OCI-LY7 (cell line): ENCODE measurements at regions not wholly inside any gene's neighbourhood (a gene's known extent, or its start where the extent isn't known, plus 50 kb on each side); places are given as distances from the start of the nearest gene placed in this dataset.

ENCODE experiments used
- BruUV-seq: library from RNA; stranded (reverse); fragments of 400-500 nt; replicated peaks from 2 replicates; lab custom pipeline; 2021; lab: Mats Ljungman, UMichigan
- CTCF ChIA-PET: fragments of 300-600 bp; sonication (Branson Sonifier 250); formaldehyde crosslinking; loops from one replicate; lab custom pipeline; 2022; ENCODE audit warnings: antibody characterized with exemption; ENCODE audit not compliant: unreplicated experiment; lab: Charles Lee
- POLR2A ChIA-PET: fragments of 300-600 bp; sonication (Branson Sonifier 250); formaldehyde crosslinking; loops from one replicate; lab custom pipeline; 2022; ENCODE audit warnings: antibody characterized with exemption; lab: Charles Lee
- DNase-seq: peaks from one replicate; pipeline ENCODE4 v3.0.0-alpha.2; 2015; ENCODE audit warnings: low spot score
- H2AFZ ChIP-seq: fragments of 200-600 bp; sonication (generic), shearing (Covaris generic); 2 replicates; pipeline ENCODE4 v1.6.1; 2014; ENCODE audit warnings: mild to moderate bottlenecking, antibody characterized with exemption, low read length, moderate library complexity
- H3K27ac ChIP-seq: fragments of 200-600 bp; sonication (generic); 2 replicates; pipeline ENCODE4 v1.5.1; 2014; ENCODE audit warnings: mixed run types, low read depth, mild to moderate bottlenecking, moderate library complexity, low read length, inconsistent platforms; ENCODE audit not compliant: poor library complexity, severe bottlenecking
- H3K36me3 ChIP-seq: fragments of 200-600 bp; sonication (generic); 2 replicates; pipeline ENCODE4 v1.6.1; 2014; ENCODE audit warnings: mild to moderate bottlenecking, antibody characterized with exemption, low read length, moderate library complexity, mixed read lengths; ENCODE audit not compliant: insufficient read depth
- H3K4me1 ChIP-seq: fragments of 200-600 bp; sonication (generic); 2 replicates; pipeline ENCODE4 v1.5.1; 2014; ENCODE audit warnings: mild to moderate bottlenecking, low read length; ENCODE audit not compliant: insufficient read depth, poor library complexity, severe bottlenecking
- H3K4me2 ChIP-seq: fragments of 200-600 bp; sonication (generic); 2 replicates; pipeline ENCODE4 v1.6.1; 2014; ENCODE audit warnings: mild to moderate bottlenecking, low read length
- H3K4me3 ChIP-seq: fragments of 200-600 bp; sonication (generic); 2 replicates; pipeline ENCODE4 v1.5.1; 2014; ENCODE audit warnings: mild to moderate bottlenecking, low read depth, low read length; ENCODE audit not compliant: poor library complexity, severe bottlenecking
- H3K79me2 ChIP-seq: fragments of 200-600 bp; sonication (generic); 2 replicates; pipeline ENCODE4 v1.6.1; 2016; ENCODE audit warnings: low read depth, mild to moderate bottlenecking, low read length, moderate library complexity, mixed read lengths; ENCODE audit not compliant: insufficient read depth
- H3K9me2 ChIP-seq: fragments of 200-600 bp; sonication (generic); 2 replicates; pipeline ENCODE4 v1.6.1; 2016; ENCODE audit warnings: mild to moderate bottlenecking, low read length, mixed read lengths; ENCODE audit not compliant: insufficient read depth
- H3K9me3 ChIP-seq: fragments of 200-600 bp; sonication (generic); 2 replicates; pipeline ENCODE4 v1.6.1; 2014; ENCODE audit warnings: mild to moderate bottlenecking, mixed run types, low read length, mixed read lengths
- H4K20me1 ChIP-seq: fragments of 200-600 bp; sonication (generic); 2 replicates; pipeline ENCODE4 v1.6.1; 2014; ENCODE audit warnings: mild to moderate bottlenecking, antibody characterized with exemption, low read length, moderate library complexity, mixed read lengths; ENCODE audit not compliant: insufficient read depth
- EZH2phosphoT487 ChIP-seq: fragments of 200-600 bp; sonication (generic); IDR thresholded peaks from 2 replicates; pipeline ENCODE4 v1.6.1; 2018; ENCODE audit warnings: low read depth, borderline replicate concordance, mild to moderate bottlenecking, mixed run types, antibody characterized with exemption, low read length, moderate library complexity, mixed read lengths
- intact Hi-C: fragments of 100-400 bp; cut with micrococcal nuclease; formaldehyde crosslinking; loops from one replicate; pipeline ENCODE4 v1.10.0; 2022; ENCODE audit not compliant: unreplicated experiment
- TF ChIP-seq, protein P1 (sequence below): fragments of 200-600 bp; sonication (generic); conservative IDR thresholded peaks from 2 replicates; pipeline ENCODE4 v1.5.1; 2014; ENCODE audit warnings: mild to moderate bottlenecking, antibody characterized with exemption, low read length, moderate library complexity, mixed read lengths

DNA sequence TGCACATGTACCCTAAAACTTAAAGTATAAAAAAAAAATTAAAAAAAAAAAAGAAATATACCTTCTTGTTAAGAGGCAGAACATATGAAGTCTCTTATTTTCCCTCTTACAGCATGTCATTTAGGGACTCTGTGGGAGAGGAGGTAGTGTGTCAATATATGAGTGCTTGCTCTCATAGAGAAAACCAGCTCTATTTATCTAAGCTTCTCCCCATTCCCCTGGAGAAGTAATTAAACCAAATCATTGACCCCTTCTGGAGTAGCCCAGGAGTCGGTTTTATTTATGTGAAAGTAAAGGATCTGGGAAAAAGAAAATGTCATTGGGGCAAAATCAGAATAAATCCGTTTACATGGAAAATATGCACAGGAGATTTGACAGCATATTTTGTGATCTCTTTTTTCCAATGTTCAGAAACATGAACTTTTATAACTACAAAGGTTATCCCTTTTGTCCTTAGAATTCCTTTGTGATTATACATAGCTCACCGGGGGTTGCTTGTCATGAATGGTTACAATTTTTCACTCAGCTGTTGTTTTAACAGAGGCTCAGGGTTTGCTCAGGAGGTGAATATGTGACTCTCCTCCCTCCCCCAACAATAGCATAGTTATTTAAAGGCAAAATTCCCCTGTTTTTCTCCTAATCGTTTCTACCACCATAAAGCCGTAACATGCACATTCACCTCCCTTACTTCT lies 114.5 kb upstream of the C1orf21 start:
- no peaks in the 10 kb centered on the region for H3K9me2 ChIP-seq
- H3K4me1 ChIP-seq = no peaks in the 10 kb centered on the region
- intact Hi-C loops = no loop called here
- no peak for DNase-seq
- no peak overlapping the region for H3K4me2 ChIP-seq
- CTCF ChIA-PET = interaction anchor here (0.5 kb wide), 1 partner anchor 27 kb away, joined by 3 read pairs; no protein-coding TSS in a partner anchor
- no peak overlapping the region for H2AFZ ChIP-seq
- TF ChIP-seq, protein P1, sequence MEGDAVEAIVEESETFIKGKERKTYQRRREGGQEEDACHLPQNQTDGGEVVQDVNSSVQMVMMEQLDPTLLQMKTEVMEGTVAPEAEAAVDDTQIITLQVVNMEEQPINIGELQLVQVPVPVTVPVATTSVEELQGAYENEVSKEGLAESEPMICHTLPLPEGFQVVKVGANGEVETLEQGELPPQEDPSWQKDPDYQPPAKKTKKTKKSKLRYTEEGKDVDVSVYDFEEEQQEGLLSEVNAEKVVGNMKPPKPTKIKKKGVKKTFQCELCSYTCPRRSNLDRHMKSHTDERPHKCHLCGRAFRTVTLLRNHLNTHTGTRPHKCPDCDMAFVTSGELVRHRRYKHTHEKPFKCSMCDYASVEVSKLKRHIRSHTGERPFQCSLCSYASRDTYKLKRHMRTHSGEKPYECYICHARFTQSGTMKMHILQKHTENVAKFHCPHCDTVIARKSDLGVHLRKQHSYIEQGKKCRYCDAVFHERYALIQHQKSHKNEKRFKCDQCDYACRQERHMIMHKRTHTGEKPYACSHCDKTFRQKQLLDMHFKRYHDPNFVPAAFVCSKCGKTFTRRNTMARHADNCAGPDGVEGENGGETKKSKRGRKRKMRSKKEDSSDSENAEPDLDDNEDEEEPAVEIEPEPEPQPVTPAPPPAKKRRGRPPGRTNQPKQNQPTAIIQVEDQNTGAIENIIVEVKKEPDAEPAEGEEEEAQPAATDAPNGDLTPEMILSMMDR = no peak
- TF ChIP-seq EZH2phosphoT487 = no peak
- H3K36me3 ChIP-seq = no peaks in the 10 kb centered on the region
- POLR2A ChIA-PET = interaction anchor here (1.1 kb wide), 1 partner anchor 380 kb away, joined by 6 read pairs; no protein-coding TSS in a partner anchor
- H3K27ac ChIP-seq = no peak overlapping the region
- no peaks in the 10 kb centered on the region for H3K79me2 ChIP-seq
- no peaks in the 10 kb centered on the region for H3K9me3 ChIP-seq
- H4K20me1 ChIP-seq = no peaks in the 10 kb centered on the region
- H3K4me3 ChIP-seq = no peak overlapping the region
- BruUV-seq = no TSS peak

DNA sequence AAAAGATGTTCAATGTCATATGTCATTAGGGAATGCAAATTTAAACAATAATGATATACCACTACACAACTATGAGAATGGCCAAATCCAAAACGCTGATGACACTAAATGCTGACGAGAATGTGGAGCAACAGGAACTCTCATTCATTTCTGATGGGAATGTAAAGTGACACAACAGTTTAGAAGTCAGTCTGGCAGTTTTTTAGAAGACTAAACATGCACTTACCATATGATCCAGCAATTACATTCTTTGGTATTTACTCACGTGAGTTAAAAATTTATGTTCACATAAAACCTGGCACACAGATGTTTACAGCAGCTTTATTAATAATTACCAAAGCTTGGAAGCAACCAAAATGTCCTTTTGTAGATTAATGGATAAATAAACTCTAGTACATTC lies 110.4 kb upstream of the C1orf21 start:
- no TSS peak for BruUV-seq
- no peak overlapping the region for H3K4me2 ChIP-seq
- ChIA-PET POLR2A (no interaction called here), CTCF (no interaction called here)
- intact Hi-C loops = no loop called here
- no peak for DNase-seq
- no peak overlapping the region for H2AFZ ChIP-seq
- H3K36me3 ChIP-seq = no peaks in the 10 kb centered on the region
- no peaks in the 10 kb centered on the region for H3K9me2 ChIP-seq
- TF ChIP-seq EZH2phosphoT487 = no peak
- TF ChIP-seq, protein P1 = no peak
- no peak overlapping the region for H3K4me3 ChIP-seq
- no peaks in the 10 kb centered on the region for H3K4me1 ChIP-seq
- no peaks in the 10 kb centered on the region for H3K79me2 ChIP-seq
- no peak overlapping the region for H3K27ac ChIP-seq
- no peaks in the 10 kb centered on the region for H3K9me3 ChIP-seq
- H4K20me1 ChIP-seq = no peaks in the 10 kb centered on the region

DNA sequence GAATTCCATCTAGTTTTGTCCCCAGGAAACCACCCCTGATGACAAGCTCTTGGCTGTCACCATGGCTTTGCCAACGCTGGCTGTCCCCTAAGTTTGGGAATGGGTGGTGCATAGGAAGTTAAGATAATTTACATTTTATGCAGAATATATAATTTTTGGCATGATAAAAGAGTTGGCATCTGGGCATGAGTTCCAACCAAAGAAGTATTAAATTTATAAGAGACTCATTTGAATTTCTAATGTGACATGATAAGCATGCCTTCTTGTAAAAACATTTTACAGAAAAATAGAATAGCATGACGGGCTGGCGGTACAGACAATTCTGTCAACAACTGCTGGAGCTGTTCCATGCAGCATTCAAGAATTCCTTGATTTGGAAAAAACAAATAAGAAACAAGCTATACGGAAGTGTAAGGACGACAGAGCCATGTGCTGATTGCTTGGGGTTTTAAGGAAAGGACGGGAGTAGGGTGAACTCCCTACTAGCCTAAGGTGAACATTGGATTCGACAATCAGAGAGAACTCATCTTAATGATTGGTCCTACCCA lies 106.8 kb upstream of the C1orf21 start:
- no peak overlapping the region for H2AFZ ChIP-seq
- no peak overlapping the region for H3K4me2 ChIP-seq
- BruUV-seq = no TSS peak
- no peaks in the 10 kb centered on the region for H3K9me2 ChIP-seq
- no peak for DNase-seq
- ChIA-PET POLR2A (interaction anchor here (0.6 to 0.7 kb wide), 2 partner anchors 66 to 1793 kb away, joined by 3 to 4 read pairs; no protein-coding TSS in a partner anchor), CTCF (no interaction called here)
- H3K79me2 ChIP-seq = no peaks in the 10 kb centered on the region
- H3K27ac ChIP-seq = no peak overlapping the region
- no peaks in the 10 kb centered on the region for H3K36me3 ChIP-seq
- no peak overlapping the region for H3K4me3 ChIP-seq
- intact Hi-C loops = no loop called here
- TF ChIP-seq EZH2phosphoT487 = no peak
- TF ChIP-seq, protein P1 = no peak
- no peaks in the 10 kb centered on the region for H3K4me1 ChIP-seq
- H3K9me3 ChIP-seq = no peaks in the 10 kb centered on the region
- H4K20me1 ChIP-seq = no peaks in the 10 kb centered on the region
